T-helper 1 cell treated with Interleukin-12 subunit alpha and Interleukin-12 subunit beta and Interleukin-4 antibody, amounts not matched to agents 30 μg/mL and 1 μg/mL, for 36 hours (primary cell): ENCODE measurements at regions not wholly inside any gene's neighbourhood (a gene's known extent, or its start where the extent isn't known, plus 50 kb on each side); places are given as distances from the start of the nearest gene placed in this dataset.

Experiments used
- H3K27ac Mint-ChIP-seq: one replicate; pipeline ENCODE4 v1.8.0; 2021; ENCODE audit warnings: mild to moderate bottlenecking, mixed read lengths
- H3K27me3 Mint-ChIP-seq: one replicate; pipeline ENCODE4 v1.8.0; 2021; ENCODE audit warnings: low read depth, mixed read lengths
- H3K36me3 Mint-ChIP-seq: one replicate; pipeline ENCODE4 v1.8.0; 2021; ENCODE audit warnings: low read depth, mixed read lengths
- H3K4me1 Mint-ChIP-seq: one replicate; pipeline ENCODE4 v1.8.0; 2021; ENCODE audit warnings: low read depth, mixed read lengths
- H3K4me3 Mint-ChIP-seq: one replicate; pipeline ENCODE4 v1.8.0; 2021; ENCODE audit warnings: mild to moderate bottlenecking, moderate library complexity, mixed read lengths
- H3K9me3 Mint-ChIP-seq: one replicate; pipeline ENCODE4 v1.8.0; 2021; ENCODE audit warnings: mixed read lengths

- no peak overlapping the region for H3K4me3 Mint-ChIP-seq
- H3K27me3 Mint-ChIP-seq = no peaks in the 10 kb centered on the region
- peaks cover 9% of the 10 kb centered on the region for H3K9me3 Mint-ChIP-seq
- no peak overlapping the region for H3K27ac Mint-ChIP-seq
- H3K36me3 Mint-ChIP-seq = no peaks in the 10 kb centered on the region
- H3K4me1 Mint-ChIP-seq = no peaks in the 10 kb centered on the region
Observed at GRCh38 chr22:48605856-48606481, 1221.7 kb downstream of the BRD1 start.

- no peaks in the 10 kb centered on the region for H3K27me3 Mint-ChIP-seq
- H3K4me1 Mint-ChIP-seq = no peaks in the 10 kb centered on the region
- H3K36me3 Mint-ChIP-seq = no peaks in the 10 kb centered on the region
- no peak overlapping the region for H3K27ac Mint-ChIP-seq
- H3K9me3 Mint-ChIP-seq = peaks cover 9% of the 10 kb centered on the region
- H3K4me3 Mint-ChIP-seq = no peak overlapping the region
Observed at GRCh38 chr22:48605125-48605524, 1222.5 kb downstream of the BRD1 start.

- no peak overlapping the region for H3K27ac Mint-ChIP-seq
- no peaks in the 10 kb centered on the region for H3K36me3 Mint-ChIP-seq
- no peak overlapping the region for H3K4me3 Mint-ChIP-seq
- no peaks in the 10 kb centered on the region for H3K4me1 Mint-ChIP-seq
- no peaks in the 10 kb centered on the region for H3K27me3 Mint-ChIP-seq
- peaks cover 12% of the 10 kb centered on the region for H3K9me3 Mint-ChIP-seq
Observed at GRCh38 chr22:48603621-48604320, 1223.9 kb downstream of the BRD1 start.

GRCh38 chr22:48602805-48603518, 1224.7 kb downstream of the BRD1 start:
- Mint-ChIP-seq H3K9me3 (peaks cover 12% of the 10 kb centered on the region), H3K36me3 (no peaks in the 10 kb centered on the region), H3K27me3 (no peaks in the 10 kb centered on the region), H3K27ac (no peak overlapping the region), H3K4me1 (no peaks in the 10 kb centered on the region), H3K4me3 (no peak overlapping the region)

GRCh38 chr22:48600681-48601080, 1227.0 kb downstream of the BRD1 start:
- Mint-ChIP-seq H3K4me3 (no peak overlapping the region), H3K4me1 (no peaks in the 10 kb centered on the region), H3K27ac (no peak overlapping the region), H3K36me3 (no peaks in the 10 kb centered on the region), H3K27me3 (no peaks in the 10 kb centered on the region), H3K9me3 (peaks cover 12% of the 10 kb centered on the region)

GRCh38 chr22:48600171-48600570, 1227.5 kb downstream of the BRD1 start:
- peaks cover 9% of the 10 kb centered on the region for H3K9me3 Mint-ChIP-seq

GRCh38 chr22:48599346-48599745, 1228.3 kb downstream of the BRD1 start:
- H3K27ac Mint-ChIP-seq = no peak overlapping the region
- no peaks in the 10 kb centered on the region for H3K36me3 Mint-ChIP-seq
- H3K27me3 Mint-ChIP-seq = no peaks in the 10 kb centered on the region
- H3K4me3 Mint-ChIP-seq = no peak overlapping the region
- H3K9me3 Mint-ChIP-seq = peaks cover 3% of the 10 kb centered on the region
- no peaks in the 10 kb centered on the region for H3K4me1 Mint-ChIP-seq

More at GRCh38 chr22:48600171-48600570, 1227.5 kb downstream of the BRD1 start:
- H3K36me3 Mint-ChIP-seq = no peaks in the 10 kb centered on the region
- H3K4me1 Mint-ChIP-seq = no peaks in the 10 kb centered on the region
- no peak overlapping the region for H3K27ac Mint-ChIP-seq
- no peaks in the 10 kb centered on the region for H3K27me3 Mint-ChIP-seq
- no peak overlapping the region for H3K4me3 Mint-ChIP-seq

- Mint-ChIP-seq H3K4me1 (no peaks in the 10 kb centered on the region), H3K4me3 (no peak overlapping the region), H3K36me3 (no peaks in the 10 kb centered on the region), H3K27me3 (no peaks in the 10 kb centered on the region), H3K9me3 (peaks cover 3% of the 10 kb centered on the region), H3K27ac (no peak overlapping the region)
Observed at GRCh38 chr22:48596111-48596850, 1231.4 kb downstream of the BRD1 start.

GRCh38 chr22:48595511-48595905, 1232.2 kb downstream of the BRD1 start:
- Mint-ChIP-seq H3K36me3 (no peaks in the 10 kb centered on the region), H3K27ac (no peak overlapping the region), H3K4me3 (no peak overlapping the region), H3K27me3 (no peaks in the 10 kb centered on the region), H3K4me1 (no peaks in the 10 kb centered on the region), H3K9me3 (peaks cover 3% of the 10 kb centered on the region)

- H3K27ac Mint-ChIP-seq = no peak overlapping the region
- H3K4me1 Mint-ChIP-seq = no peaks in the 10 kb centered on the region
- peaks cover 2% of the 10 kb centered on the region for H3K9me3 Mint-ChIP-seq
- H3K4me3 Mint-ChIP-seq = no peak overlapping the region
- no peaks in the 10 kb centered on the region for H3K36me3 Mint-ChIP-seq
- no peaks in the 10 kb centered on the region for H3K27me3 Mint-ChIP-seq
Observed at GRCh38 chr22:48594757-48595510, 1232.7 kb downstream of the BRD1 start.

GRCh38 chr22:48594016-48594756, 1233.5 kb downstream of the BRD1 start:
- H3K4me1 Mint-ChIP-seq = no peaks in the 10 kb centered on the region
- no peaks in the 10 kb centered on the region for H3K9me3 Mint-ChIP-seq
- no peak overlapping the region for H3K27ac Mint-ChIP-seq
- no peak overlapping the region for H3K4me3 Mint-ChIP-seq
- H3K36me3 Mint-ChIP-seq = no peaks in the 10 kb centered on the region
- no peaks in the 10 kb centered on the region for H3K27me3 Mint-ChIP-seq

GRCh38 chr22:48593551-48593950, 1234.1 kb downstream of the BRD1 start:
- no peaks in the 10 kb centered on the region for H3K27me3 Mint-ChIP-seq
- H3K4me3 Mint-ChIP-seq = no peak overlapping the region
- no peaks in the 10 kb centered on the region for H3K36me3 Mint-ChIP-seq
- no peaks in the 10 kb centered on the region for H3K9me3 Mint-ChIP-seq
- no peaks in the 10 kb centered on the region for H3K4me1 Mint-ChIP-seq
- H3K27ac Mint-ChIP-seq = no peak overlapping the region

GRCh38 chr22:48592931-48593330, 1234.7 kb downstream of the BRD1 start:
- H3K4me1 Mint-ChIP-seq = no peaks in the 10 kb centered on the region
- H3K27me3 Mint-ChIP-seq = no peaks in the 10 kb centered on the region
- H3K36me3 Mint-ChIP-seq = no peaks in the 10 kb centered on the region
- H3K4me3 Mint-ChIP-seq = no peak overlapping the region
- H3K27ac Mint-ChIP-seq = no peak overlapping the region
- H3K9me3 Mint-ChIP-seq = no peaks in the 10 kb centered on the region
